ENCODE measurements at regions not wholly inside any gene's neighbourhood (a gene's known extent, or its start where the extent isn't known, plus 50 kb on each side); places are given as distances from the start of the nearest gene placed in this dataset.

GRCh38 chr2:19235308-19235707 is 123.1 kb downstream of the OSR1 start:
- no peak for TF ChIP-seq CTCF (IDR thresholded peaks at IDR 0.05; ENCODE audit: insufficient read depth, low read length, severe bottlenecking)
- H3K4me3 ChIP-seq (ENCODE audit: low read depth, low read length): no peak overlapping the region
- H3K27me3 ChIP-seq (ENCODE audit: control insufficient read depth, insufficient read depth, low read length): no peaks in the 10 kb centered on the region
- DNase-seq (ENCODE audit: low read depth): peak; percentile 98
- no peaks in the 10 kb centered on the region for H3K36me3 ChIP-seq (ENCODE audit: control insufficient read depth, insufficient read depth, low read length)
- FAIRE-seq: peak; percentile 98

GRCh38 chr2:19232312-19232711 is 126.1 kb downstream of the OSR1 start:
- H3K36me3 ChIP-seq (ENCODE audit: control insufficient read depth, insufficient read depth, low read length): no peaks in the 10 kb centered on the region
- no peak for FAIRE-seq
- H3K4me3 ChIP-seq (ENCODE audit: low read depth, low read length): no peak overlapping the region
- no peaks in the 10 kb centered on the region for H3K27me3 ChIP-seq (ENCODE audit: control insufficient read depth, insufficient read depth, low read length)
- no peak for TF ChIP-seq CTCF (IDR thresholded peaks at IDR 0.05; ENCODE audit: insufficient read depth, low read length, severe bottlenecking)
- no peak for DNase-seq (ENCODE audit: low read depth)

GRCh38 chr2:19231625-19232024 is 126.8 kb downstream of the OSR1 start:
- DNase-seq (ENCODE audit: low read depth): no peak
- TF ChIP-seq CTCF (IDR thresholded peaks at IDR 0.05; ENCODE audit: insufficient read depth, low read length, severe bottlenecking): no peak
- Histone ChIP-seq H3K36me3 (ENCODE audit: control insufficient read depth, insufficient read depth, low read length) (no peaks in the 10 kb centered on the region), H3K27me3 (ENCODE audit: control insufficient read depth, insufficient read depth, low read length) (no peaks in the 10 kb centered on the region), H3K4me3 (ENCODE audit: low read depth, low read length) (no peak overlapping the region)
- FAIRE-seq: peak; percentile 23

GRCh38 chr2:19230626-19231025 is 127.8 kb downstream of the OSR1 start:
- no peak for DNase-seq (ENCODE audit: low read depth)
- TF ChIP-seq CTCF (IDR thresholded peaks at IDR 0.05; ENCODE audit: insufficient read depth, low read length, severe bottlenecking): no peak
- no peaks in the 10 kb centered on the region for H3K36me3 ChIP-seq (ENCODE audit: control insufficient read depth, insufficient read depth, low read length)
- H3K4me3 ChIP-seq (ENCODE audit: low read depth, low read length): no peak overlapping the region
- no peak for FAIRE-seq
- H3K27me3 ChIP-seq (ENCODE audit: control insufficient read depth, insufficient read depth, low read length): no peaks in the 10 kb centered on the region

- H3K27me3 ChIP-seq (ENCODE audit: control insufficient read depth, insufficient read depth, low read length): no peaks in the 10 kb centered on the region
- H3K36me3 ChIP-seq (ENCODE audit: control insufficient read depth, insufficient read depth, low read length): no peaks in the 10 kb centered on the region
- H3K4me3 ChIP-seq (ENCODE audit: low read depth, low read length): peak overlapping the region; percentile 13
- TF ChIP-seq CTCF (IDR thresholded peaks at IDR 0.05; ENCODE audit: insufficient read depth, low read length, severe bottlenecking): no peak
- DNase-seq (ENCODE audit: low read depth) (peak; percentile 98), FAIRE-seq (peak; percentile 96)
Measured at GRCh38 chr2:19228715-19229114, 129.7 kb downstream of the OSR1 start.

- Histone ChIP-seq H3K4me3 (ENCODE audit: low read depth, low read length) (peak overlapping the region; percentile 13), H3K36me3 (ENCODE audit: control insufficient read depth, insufficient read depth, low read length) (no peaks in the 10 kb centered on the region), H3K27me3 (ENCODE audit: control insufficient read depth, insufficient read depth, low read length) (no peaks in the 10 kb centered on the region)
- DNase-seq (ENCODE audit: low read depth): no peak
- TF ChIP-seq CTCF (IDR thresholded peaks at IDR 0.05; ENCODE audit: insufficient read depth, low read length, severe bottlenecking): no peak
- FAIRE-seq: no peak
Measured at GRCh38 chr2:19228181-19228593, 130.2 kb downstream of the OSR1 start.
